GM19043 (cell line): ENCODE measurements at regions not wholly inside any gene's neighbourhood (a gene's known extent, or its start where the extent isn't known, plus 50 kb on each side); places are given as distances from the start of the nearest gene placed in this dataset.

Source experiments
- ATAC-seq: cut with Tn5 transposase; IDR thresholded peaks from one replicate; pipeline ENCODE4 v1.9.1; 2021; ENCODE audit warnings: low read depth; ENCODE audit not compliant: unreplicated experiment

- no peak for ATAC-seq
Observed at GRCh38 chr5:54624805-54625568, 107.4 kb downstream of the SNX18 start.

DNA sequence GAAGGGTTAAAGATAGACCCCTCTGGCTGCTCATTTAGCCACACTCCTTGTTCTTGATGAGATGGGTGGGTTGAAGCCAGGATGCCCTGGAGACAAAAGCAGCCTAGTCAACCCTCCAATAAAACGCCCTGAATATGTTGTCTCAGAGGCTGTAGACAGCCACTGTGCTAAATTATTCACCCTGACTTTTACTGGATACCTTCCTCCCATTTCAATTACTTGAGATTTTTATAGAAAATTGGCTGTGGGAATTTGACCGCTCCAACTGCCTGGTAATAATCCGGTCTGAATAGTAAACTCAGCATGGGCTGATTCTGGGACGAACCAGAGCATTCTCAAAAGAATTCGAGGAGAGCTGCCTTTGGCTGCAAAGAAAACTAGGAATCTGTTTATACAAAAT, 104.2 kb downstream of the SNX18 start:
- no peak for ATAC-seq

GRCh38 chr5:54621048-54621447, 103.5 kb downstream of the SNX18 start:
- ATAC-seq, result no peak

GRCh38 chr5:54620141-54620933, 102.8 kb downstream of the SNX18 start:
- ATAC-seq, result no peak

- no peak for ATAC-seq
Observed at GRCh38 chr5:54619731-54620130, 102.2 kb downstream of the SNX18 start.

- ATAC-seq, result no peak
Observed at GRCh38 chr5:54616518-54617220, 99.1 kb downstream of the SNX18 start.

DNA sequence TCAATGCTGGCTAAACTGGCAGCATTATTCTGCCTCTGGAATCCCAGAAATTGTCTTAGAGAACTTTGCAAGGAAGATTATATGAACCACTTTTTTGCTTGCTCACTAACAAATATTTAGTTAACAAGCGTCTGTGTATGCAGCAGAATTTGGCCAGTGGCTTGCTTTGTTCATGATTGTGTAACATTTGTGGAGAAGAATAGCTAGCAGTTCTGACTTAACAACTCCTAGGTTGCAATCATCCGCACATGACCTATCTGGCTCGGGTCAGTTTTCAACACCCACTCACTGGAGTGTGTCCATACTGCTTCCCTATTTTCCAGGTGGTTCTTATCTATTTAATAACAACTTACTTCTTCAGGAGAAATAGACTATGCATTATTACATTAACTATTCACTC, 98.5 kb downstream of the SNX18 start:
- no peak for ATAC-seq

GRCh38 chr5:54615381-54615780, 97.8 kb downstream of the SNX18 start:
- ATAC-seq, result no peak

GRCh38 chr5:54612711-54613110, 95.2 kb downstream of the SNX18 start:
- ATAC-seq, result no peak

DNA sequence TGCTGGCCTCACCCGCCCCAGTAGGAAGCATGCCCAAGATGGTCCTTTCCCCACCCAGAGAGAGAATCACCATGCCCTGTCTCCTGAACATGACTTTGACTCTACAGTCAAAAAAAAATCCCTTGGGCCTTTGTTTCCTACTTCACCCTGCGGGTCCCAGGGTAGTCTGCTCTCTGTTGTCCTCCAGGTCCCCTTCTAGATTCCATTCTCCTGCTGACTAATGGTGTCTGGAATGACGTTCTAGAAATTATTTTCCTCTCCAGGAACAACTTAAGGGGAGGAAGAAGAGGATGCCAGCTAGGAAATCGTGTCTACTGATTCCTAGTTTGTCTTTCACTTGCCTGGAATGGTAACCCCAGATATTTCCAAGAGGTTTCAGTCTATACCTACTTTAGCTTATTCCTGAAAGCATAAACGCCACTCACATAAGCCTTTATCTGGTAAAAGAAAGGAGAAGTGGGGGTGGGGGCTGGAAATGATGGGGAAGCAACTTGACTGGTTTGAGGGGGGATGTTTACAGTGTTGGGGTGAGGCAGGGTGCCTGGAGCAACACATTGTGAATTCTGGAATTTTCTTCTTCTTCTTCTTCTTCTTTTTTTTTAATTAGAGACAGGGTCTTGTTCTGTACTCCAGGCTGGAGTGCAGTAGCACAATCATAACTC, 93.9 kb downstream of the SNX18 start:
- ATAC-seq, result no peak

GRCh38 chr5:54610197-54610944, 92.8 kb downstream of the SNX18 start:
- peak; percentile 99 for ATAC-seq

DNA sequence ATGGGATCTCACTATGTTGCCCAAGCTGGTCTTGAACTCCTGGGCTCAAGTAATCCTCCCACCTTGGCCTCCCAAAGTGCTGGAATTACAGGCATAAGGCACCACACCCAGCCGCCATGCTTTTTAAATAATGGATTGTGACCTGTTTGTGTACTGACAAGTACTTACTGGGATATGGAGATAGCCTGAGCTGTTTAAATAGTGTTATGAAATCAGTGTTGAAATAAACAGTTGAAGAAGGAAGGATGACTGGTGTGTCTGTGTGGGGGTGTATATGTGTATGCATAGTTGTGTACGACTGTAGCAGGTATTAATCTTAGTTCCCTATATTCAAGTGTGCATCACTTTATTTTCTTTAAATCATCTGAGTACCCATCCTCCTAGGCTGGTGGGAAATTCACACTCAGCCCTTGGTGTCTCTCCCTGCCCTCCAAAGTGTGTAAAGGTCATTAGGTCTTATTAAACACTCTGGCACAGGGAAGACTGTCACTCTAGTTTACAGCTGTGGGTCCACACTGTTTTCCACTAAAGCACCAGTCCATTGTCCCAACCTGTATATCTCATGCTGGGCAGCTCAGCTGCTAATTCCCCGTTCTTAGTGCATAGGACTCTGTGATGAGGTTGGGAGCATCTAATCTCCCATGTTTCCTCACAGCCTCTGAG, 91.0 kb downstream of the SNX18 start:
- ATAC-seq, result no peak

DNA sequence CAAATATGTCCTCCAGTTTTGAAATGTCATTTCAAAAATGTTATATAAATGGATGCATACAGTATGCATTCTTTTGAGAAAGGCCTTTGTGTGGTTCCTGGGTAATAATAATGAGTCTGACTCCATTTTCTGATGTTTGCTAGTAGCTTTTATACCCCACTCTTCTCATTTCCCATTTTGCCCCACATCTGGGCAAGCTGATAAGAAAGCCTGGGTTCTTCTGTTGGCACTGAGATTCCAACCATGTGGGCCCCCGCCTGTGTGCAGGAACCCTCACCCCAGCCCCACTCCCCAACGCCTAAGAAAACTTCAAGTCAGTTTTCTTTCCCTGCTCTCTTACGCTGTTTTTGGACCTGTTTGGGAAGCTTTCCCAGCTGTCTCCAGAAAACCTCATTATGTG, 89.4 kb downstream of the SNX18 start:
- no peak for ATAC-seq

- no peak for ATAC-seq
Observed at GRCh38 chr5:54603372-54603771, 85.8 kb downstream of the SNX18 start.

DNA sequence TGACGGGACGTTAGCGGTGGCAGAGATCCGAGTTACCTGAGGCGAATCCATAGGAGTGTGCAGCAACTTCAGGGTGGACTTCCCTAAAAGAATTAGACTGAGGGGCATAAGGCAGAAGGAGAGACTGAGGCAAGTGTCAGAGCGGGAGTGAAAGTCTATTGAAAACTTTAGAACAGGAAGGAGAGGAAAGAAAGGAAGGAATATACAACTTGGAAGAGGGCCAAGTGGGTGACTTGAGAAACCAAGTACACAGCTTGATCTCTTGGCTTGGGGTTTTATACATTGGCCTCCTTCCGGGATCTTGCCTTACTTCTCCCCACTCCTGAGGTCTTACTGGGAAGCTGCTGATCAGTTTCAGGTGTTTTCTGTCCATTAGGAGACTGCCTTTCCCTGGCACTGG, 84.9 kb downstream of the SNX18 start:
- ATAC-seq, result no peak

DNA sequence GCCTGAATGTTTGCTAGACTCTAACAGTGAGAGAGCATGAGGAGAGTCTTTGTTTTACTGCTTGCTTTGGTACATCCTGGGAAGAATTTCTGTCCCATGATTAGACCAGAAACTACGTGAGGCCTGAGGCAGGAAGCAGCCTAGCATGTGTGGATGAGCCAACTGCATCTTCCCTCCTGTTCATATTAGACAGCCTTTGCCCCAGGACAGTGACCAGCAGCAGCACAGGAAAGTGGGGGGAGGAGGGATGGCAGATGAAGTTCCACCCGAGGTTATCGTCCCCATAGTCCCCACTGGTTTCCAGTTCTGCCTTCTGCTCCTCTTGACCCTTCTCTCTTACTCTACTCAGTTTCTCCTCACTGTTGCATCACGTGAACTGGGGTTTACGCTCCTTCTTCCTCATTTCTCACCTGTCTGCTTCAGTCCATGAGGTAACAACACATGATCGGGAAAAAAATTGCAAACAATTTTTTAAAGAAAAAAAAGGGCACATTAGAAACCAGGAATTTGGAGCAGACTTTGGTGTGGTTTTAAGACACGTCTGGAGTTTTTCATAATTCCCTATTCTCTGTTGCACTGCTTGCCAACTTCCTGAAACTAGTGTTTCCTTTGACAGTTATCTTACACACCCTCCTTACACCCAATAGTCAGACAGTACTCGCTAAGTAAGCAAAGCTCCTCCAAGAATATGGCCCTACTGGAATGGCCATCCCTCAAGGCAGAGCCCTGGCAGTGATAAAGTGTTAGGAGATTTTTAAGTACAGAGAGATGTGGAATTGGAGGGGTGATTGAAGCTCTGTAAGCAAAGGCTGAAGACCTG, 84.1 kb downstream of the SNX18 start:
- no peak for ATAC-seq
